Stimulated activated CD8-positive, alpha-beta memory T cell treated with anti-CD3 and anti-CD28 coated beads, Interleukin-12 subunit alpha, Interleukin-12 subunit beta, amount 100 ng/mL, for 24 hours (primary cell): ENCODE measurements at regions not wholly inside any gene's neighbourhood (a gene's known extent, or its start where the extent isn't known, plus 50 kb on each side); places are given as distances from the start of the nearest gene placed in this dataset.
"Not testable (repeated sequence)": the region's sequence is repeated elsewhere in the genome, so short reads cannot be mapped to it uniquely, and the experiment has no call there.

Experiments used
- DNase-seq: peaks from one replicate; pipeline ENCODE4 v3.0.0-alpha.2; 2020; ENCODE audit errors: extremely low read depth

DNA sequence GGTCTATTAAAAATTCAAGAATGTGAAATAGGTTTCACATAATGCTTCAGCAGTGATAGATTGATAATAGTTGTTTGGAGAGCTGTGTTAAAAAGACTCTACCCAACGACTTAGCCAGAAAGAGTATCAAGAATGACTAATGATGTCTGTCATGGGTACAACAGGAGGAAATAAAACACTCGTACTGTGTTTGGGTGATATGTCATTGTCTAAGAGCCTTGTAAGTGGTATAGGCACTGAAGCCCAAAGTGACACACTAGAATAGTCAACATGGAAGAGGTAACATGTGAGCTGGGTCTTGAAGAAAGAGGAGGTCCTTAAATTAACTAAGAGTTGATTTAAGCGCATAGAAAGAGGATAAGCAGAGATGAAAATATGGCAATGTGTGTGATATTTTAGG is 471.8 kb upstream of the MAN1A1 start:
- DNase-seq = no peak

DNA sequence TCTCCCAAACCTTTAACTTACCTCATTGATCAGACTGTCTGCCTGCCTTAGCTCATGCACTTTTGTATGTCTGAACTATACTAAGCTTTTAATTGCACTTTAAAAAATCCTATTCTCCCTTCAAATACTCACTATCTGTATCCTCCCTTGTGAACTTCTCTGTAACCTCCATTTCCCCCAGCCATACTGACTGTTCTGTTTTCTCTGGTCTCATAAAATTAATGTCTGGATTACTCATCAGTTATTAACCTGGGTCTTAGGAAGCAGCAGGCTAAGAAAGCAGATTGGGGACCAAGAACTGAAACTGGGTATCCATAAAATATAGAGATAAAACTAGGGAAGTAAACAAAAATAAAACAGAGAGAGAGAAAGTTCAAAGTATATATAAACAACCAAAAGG is 469.3 kb upstream of the MAN1A1 start:
- DNase-seq = no peak

DNA sequence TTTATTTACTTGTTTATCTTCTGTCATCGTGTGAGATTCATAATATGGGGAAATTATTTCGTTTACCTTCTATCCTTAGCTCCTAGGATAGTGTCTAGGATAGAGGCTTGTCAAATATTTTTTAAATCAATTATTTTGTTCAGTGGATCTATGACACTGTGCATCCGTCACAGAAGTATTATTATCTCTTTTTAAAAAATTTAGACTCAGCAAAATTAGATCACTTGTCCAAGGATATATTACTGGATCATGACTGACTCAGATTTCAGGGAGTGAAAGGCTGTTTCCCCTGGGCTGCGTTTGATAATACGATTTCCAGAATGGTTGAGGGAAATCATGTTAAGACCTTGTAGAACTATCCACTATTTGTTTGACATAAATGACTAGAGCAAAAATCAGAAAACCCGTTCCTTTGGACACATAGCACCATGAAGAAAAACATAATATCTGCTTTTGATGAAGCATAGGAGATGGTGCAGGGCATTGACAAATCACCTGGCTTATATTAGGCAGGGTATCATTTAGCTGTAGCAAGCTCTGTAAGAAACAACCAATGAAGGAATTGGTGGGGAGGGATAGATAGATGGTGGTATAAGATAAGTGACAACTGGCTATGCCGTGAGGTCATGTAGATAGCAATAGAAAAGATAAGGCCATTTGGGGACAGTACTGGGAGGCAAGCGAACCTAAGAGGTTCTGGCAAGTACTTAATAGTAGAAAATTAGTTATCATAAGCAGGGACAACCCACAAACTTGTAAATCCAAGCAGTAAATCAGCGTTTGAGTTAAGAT is 465.2 kb upstream of the MAN1A1 start:
- no peak for DNase-seq

DNA sequence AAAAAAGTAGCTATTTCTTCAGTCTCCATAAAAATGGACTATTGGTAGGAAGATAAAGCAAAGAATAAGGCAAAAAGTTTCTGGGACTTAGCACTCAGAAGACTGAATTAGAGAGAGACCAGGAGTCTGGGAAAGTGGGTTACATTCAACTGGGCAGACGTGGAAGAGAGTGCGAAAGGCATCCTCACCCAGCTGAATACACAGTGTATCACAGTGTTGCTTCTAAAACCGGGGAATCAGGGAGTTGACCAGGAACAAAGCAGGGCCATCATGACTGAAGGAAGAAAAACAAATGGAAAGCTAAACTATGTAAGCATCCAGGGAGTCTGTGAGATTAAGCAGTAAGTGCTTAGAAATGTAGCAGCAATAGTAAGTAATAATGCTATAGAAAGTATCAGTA is 452.9 kb upstream of the MAN1A1 start:
- DNase-seq = no peak

DNA sequence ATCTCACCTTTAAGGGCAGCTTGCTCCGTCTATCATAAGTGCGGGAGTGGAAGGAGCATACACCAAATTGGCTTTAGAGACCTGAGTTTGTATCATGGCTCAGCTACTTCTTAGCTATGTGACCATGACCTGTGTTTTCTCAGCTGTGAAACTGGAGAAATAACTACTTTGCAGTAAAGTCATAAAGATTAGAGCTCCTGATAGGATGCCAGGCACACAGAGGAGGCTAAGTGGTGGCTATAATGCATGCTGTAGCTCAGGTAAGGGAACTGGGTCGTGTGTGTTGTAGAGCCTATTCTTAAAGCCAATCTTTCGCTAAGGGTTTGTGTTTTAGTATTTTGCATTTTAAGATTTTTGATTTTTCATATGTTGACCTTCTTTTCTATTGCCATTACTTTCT is 451.5 kb upstream of the MAN1A1 start:
- DNase-seq = no peak

DNA sequence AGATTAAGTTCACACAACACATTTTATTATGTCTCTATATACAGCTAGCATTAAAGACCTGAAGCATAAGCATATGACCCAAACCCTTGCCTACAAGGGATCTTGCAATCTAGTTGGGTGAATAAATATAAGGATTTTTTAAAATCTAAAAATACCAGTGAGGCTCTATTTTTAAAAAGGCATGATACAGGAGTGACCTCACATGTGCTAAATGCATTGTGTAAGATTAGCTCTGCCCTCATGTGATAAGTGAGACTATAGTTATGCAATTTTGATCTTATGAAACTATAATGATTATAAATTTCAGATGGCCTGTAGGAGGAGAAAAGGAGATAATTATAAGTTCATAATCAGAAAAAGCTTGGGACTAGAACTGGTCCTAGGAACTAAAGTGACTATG is 451.0 kb upstream of the MAN1A1 start:
- DNase-seq = no peak

DNA sequence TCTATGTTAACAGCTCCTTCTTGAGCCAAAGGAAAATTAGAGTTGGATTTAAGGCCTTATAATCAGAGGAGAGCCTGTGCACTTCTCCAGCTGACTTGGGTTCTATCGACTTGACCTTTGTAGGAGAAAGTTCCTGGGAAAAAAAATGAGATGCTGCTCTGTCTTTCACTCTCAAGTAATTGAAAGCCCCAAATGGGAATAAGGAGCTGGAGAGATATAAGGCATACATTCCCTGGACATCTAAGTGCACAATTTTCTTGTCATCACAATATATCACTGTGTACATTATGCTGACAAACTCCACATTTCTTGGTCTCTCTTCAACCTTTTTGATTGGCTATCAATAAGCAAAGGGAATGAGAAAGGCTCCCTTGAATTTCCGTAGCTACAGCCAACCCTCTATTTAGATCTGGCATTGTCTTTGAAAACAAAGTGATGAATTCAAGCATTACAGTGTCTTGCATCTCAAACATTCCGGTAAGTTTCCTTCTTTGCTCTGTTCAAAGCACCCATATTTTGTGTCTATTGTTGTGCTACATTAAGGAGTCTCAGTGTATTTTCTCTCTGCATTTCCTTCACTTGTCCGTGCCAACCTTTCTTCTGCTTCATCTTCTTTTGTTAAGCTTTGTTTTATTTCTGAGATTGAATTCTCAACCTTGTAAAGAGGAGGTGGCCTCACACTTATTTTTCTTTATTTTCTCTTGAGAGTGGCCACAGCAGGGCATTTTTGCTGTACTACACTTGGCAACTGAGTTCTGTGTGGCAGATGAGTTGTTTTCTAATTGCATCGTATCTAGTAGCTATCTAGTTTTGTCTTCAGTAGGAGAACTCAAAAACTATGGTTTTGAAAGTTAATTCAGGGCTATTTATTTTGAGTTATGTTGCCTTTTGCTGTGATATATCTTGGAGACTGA is 450.3 kb upstream of the MAN1A1 start:
- no peak for DNase-seq

DNA sequence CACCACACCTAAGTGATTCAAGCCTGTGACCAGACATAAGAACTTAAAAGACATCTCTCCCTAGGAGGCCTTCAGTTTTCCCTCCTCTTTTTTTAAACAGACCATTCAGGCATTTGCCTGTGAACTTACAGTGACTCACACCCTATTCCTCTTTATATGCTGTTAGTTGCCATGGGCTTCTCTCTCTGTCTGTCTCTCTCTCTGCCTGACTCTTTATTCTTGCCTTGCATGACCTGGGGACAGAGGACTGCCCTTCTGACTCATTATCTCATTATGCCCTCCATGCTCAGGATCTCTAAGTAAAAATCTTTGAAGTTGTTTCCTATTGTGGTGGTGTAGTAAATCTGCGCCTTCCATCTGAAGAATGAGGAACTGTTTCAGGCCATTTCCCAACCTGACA is 442.2 kb upstream of the MAN1A1 start:
- no peak for DNase-seq

DNA sequence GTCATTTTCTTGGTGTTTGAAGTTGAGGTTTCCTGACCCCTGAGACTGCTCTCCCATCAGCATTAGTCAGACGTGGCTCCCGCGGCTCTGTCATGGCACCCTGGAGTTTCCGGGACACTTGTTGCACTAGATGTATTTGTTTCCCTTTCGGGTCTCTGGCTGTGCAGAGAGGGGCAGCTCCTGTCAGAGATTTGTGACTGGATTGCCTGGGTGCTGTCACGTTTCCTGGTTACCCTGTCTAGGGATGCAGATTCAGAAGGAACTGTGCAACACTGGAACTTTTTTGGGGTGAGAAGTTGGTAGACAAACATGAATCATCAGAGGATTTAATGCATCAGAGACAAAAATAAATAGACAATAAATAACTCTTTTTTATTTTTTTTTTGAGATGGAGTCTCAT is 431.8 kb upstream of the MAN1A1 start:
- DNase-seq = no peak

DNA sequence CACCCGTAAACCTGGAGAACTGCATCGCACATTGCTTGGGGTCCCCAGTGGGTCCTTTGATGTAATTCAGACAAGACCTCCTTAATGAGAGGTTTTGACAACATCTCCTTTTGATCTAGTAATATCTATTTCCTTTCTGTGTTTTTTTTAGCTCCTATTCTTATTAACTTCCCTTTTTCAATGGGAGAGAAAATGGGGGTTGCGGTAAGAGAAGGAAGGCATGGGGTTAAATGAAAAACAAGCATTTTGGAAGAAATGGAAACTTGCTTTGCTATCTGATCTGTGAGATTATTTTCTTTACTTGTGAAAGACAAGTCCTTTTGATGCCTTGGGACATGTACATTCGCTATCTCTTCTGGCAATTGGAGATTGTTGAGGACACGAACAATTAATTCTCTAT is 418.6 kb upstream of the MAN1A1 start:
- DNase-seq = no peak

DNA sequence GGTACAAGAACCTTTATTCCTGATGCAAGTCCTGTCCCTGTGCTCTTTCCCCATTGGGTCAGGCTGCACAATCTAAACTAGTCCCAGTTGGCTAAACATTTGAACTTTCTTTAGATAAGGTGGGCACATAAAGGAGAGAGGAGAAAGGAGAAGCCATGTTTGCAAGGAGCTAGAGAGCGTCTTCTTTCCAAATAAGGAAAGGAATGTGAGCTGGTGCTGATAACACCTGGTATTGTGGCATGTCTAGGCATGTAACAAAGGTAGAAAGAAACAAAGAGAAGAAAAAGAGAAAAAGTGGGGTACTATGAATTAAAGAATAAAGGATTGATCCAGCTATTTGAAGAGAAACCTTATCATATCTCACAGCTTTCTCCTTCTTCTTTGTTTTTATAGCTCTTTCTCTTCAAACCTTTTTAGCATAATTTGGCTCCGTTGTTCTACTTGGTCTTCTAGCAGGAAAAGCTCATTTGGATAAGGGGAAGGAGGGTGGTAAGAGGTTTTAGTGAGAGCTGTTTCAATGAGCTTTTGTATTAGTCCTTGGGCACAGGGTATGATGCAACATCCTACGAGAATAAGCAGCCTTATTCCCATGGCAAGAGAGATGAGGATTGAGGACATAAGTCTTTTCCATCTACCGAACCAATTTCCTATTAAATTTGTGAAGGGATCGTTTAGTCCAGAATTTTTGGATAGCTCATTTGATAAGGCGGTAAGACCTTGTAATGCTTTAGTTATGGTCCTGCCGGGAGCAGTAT is 415.5 kb upstream of the MAN1A1 start:
- no peak for DNase-seq

DNA sequence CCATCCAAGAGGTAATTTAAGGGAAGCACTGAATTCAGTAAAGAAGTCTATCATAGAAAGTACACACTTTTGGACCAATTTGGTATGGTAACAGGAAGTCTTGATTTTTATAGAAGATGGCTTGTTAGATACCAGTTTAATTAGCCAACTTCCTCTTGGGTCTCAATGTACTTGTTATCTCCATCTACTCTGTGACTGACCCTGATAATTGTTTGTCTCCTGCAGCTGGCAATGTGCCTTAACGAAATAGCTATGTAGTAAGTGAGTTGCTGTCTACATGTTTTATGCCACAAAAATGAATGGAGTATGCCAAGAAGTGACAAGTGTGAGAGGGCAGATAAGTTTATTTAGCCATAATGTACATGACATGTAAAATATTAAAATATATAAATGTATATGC is 410.5 kb upstream of the MAN1A1 start:
- DNase-seq = no peak

DNA sequence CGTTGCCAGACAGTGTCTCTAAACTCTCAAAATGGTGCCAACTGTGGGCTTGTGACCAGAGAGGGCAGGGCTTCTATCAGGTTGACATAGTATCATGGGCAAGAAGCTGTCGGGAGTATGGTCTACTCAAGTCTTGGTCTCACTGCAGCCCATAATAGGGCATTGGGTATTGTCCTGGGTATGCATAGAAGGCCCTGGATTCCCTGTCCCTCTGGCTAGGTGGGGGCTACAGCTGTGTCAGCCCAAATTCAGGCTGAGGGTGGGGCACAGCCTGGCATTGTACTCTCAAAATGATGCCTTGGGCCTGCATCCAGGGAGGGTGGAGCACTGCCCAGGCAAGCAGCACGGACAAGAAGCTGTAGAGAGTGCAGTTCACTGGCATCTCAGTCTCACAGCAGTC is 408.8 kb upstream of the MAN1A1 start:
- no peak for DNase-seq

DNA sequence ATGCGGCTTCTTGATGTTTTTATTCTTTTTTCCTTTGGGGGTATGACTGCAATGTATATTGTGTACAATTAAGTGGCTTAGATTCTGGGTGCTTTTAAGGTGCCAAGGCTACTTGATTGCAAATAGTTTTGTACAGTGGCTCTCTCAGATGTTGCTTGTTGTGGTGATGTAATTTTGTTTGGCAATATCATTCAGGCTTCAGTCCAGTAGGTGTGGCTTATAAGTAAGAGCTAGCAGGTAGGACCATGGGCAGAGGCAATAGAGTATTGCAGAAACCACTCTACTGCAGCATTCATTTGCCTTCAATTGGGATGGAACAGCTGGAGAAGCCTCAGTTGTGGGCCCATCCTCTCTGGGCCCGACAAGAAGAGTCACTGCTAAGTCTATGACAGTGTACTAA is 407.9 kb upstream of the MAN1A1 start:
- no peak for DNase-seq

DNA sequence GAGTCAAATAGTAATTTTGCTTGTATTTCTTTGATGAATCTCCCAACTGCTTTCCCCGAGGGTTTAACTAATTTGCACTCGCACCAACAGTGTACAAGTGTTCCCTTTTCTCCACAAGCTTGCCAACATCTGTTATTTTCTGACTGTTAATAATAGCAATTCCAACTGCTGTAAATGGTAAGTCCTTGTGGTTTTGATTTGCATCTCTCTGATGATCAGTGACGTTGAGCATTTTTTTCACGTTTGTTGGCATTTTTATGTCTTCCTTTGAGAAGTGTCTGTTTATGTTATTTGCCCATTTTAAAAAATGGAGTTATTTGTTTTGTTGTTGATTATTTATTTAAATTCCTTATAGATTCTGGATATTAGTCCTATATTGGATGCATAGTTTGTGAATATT is 399.8 kb upstream of the MAN1A1 start:
- DNase-seq = no peak

DNA sequence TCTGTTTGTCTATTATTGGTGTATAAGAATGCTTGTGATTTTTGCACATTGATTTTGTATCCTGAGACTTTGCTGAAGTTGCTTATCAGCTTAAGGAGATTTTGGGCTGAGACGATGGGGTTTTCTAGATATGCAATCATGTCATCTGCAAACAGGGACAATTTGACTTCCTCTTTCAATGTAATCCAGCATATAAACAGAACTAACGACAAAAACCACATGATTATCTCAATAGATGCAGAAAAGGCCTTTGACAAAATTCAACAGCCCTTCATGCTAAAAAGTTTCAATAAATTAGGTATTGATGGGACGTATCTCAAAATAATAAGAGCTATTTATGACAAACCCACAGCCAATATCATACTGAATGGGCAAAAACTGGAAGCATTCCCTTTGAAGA is 399.0 kb upstream of the MAN1A1 start:
- DNase-seq = not testable (repeated sequence)

DNA sequence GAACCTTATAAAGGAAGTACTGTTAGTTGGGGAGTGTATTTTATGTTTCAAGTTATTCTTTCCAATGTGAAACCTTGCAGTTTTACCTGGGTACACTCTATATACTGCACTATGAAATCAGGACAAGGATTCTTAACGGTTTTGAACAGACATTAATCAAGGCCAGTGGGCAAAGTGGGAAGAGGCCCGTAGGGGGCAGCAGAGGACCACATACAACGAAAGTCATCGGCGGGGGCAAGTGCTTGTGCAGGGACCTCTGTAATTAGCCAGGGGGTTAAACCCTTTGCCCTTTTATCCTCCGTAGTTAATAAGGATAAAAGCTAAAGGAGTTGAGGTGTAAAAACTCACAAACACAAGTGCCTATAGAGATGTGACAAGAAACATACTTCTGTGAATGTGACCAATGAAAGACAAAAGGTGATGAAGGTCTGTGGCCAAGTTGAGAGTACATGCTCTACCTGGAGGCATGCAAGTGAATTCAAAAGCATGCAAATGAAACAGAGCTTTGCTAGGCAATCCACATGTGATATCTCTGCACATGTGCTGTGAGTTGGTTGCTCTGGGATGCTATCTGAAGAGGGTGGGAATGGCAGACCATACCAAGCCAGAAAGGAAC is 392.7 kb upstream of the MAN1A1 start:
- peak; percentile 11 for DNase-seq

DNA sequence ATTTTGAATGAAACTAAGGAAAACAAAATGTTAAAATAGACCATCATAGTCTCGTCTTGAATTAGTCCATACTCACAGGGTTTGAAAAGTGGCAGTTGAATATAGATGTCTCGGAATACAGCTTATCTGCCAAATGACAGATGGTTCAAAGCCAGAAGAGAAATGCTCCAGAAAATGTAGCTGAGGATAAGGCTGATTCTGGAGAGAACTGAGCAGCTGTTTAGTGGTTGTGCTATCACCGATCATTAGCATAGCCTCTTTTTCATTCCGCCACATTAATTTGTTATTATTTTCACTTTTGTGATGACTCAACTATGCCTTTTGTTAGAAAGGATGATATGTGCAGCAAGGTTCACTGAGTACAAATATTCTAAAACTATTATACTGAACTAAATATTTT is 390.2 kb upstream of the MAN1A1 start:
- no peak for DNase-seq

DNA sequence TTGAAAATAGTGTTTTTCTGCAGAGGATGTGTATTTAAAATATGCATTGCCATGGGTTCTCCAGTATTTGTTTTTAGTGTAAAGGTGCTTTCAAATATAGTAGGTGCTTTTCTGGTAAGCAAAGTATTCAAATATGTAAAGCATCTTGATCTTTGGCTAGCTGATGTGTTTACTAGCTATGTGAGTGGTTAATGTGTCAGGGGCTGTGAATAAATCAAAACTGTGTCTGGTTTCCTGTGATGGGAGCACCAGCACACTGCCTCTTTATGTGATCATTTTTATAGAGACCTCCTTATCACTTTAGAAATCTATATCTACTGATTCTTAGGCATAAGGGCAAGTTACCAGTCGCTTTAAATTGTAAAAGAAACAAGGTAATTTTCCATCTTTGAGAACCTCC is 388.9 kb upstream of the MAN1A1 start:
- no peak for DNase-seq

DNA sequence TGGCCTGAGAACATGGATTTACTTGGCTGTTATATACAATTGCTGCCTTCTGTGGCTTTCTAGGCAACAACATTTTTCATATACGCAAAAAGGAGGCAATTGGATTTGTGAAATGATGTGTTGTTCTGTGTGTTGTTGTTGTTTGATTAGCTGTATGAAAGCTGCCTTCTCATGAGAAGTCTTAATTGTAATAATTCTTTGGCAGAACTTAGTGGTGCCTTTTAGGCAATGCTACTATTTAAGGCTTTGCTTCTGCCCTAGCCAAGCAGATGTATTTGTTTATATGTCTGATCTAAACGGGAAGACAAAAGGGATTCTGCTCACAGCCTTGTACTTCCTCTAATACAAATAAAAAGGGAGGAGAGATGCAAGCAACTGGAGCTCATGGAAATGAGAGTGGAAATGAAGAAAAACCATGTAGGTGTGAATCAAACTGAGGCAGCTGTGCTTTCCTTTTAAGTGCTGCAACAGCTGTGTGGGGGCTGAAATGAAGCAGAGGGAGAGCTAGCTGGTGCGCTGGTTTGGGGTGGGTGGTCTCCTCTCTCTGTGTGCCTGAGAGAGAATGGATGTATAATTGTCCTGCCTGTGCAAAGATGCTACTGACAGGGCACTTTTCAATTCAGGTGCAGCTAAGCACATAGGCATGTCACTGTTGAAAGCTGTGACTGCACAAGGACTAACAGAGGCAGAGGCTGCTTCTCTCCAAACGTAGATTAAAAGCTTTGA is 386.9 kb upstream of the MAN1A1 start:
- no peak for DNase-seq

DNA sequence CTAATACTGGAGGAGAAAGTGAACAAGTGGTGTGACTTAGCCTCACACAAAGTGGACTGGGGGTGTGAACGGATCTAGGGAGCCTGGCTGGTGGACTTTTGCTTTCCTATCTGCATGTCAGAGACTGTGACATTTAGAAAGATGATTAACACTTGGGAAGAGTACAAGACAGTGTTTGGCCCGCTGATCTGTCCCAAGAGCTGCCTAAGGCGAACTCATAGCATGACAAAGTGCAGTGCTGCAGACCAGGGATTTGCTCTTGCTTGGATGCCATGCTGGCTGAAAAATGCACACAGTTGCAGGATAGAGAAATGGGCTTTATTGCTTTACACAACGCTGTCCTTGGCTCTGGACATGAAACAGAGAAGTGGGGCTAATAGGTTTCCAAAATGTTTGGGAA is 386.0 kb upstream of the MAN1A1 start:
- no peak for DNase-seq
